GM23338 (cell line): ENCODE measurements at regions not wholly inside any gene's neighbourhood (a gene's known extent, or its start where the extent isn't known, plus 50 kb on each side); places are given as distances from the start of the nearest gene placed in this dataset.

Source experiments
- ATAC-seq: fragments of 200-7000 bp; cut with Tn5 transposase; 3 replicates; pipeline ENCODE4 v1.9.1; 2020
- DNase-seq: peaks from one replicate; pipeline ENCODE4 v3.0.0-alpha.2; 2015; ENCODE audit warnings: low spot score
- H2AFZ ChIP-seq: fragments of 200-600 bp; sonication (generic); 2 replicates; pipeline ENCODE4 v1.8.0; 2016; ENCODE audit warnings: antibody characterized with exemption, mild to moderate bottlenecking, moderate library complexity
- H3F3A ChIP-seq: fragments of 200-600 bp; sonication (generic); replicated peaks from 2 replicates; pipeline ENCODE4 v1.8.0; 2017; ENCODE audit warnings: antibody characterized with exemption, mixed run types, low read depth
- H3K27ac ChIP-seq: fragments of 200-600 bp; sonication (generic); 2 replicates; pipeline ENCODE4 v1.6.1; 2016; ENCODE audit warnings: low read depth
- H3K27me3 ChIP-seq: fragments of 200-600 bp; sonication (generic); 2 replicates; pipeline ENCODE4 v1.8.0; 2016; ENCODE audit warnings: mild to moderate bottlenecking, mixed run types, moderate library complexity; ENCODE audit not compliant: insufficient read depth
- H3K36me3 ChIP-seq: fragments of 200-600 bp; sonication (generic); 2 replicates; pipeline ENCODE4 v1.8.0; 2016; ENCODE audit warnings: mild to moderate bottlenecking; ENCODE audit not compliant: insufficient read depth
- H3K4me1 ChIP-seq: fragments of 200-600 bp; sonication (generic); 2 replicates; pipeline ENCODE4 v1.8.0; 2016; ENCODE audit warnings: mild to moderate bottlenecking, moderate library complexity; ENCODE audit not compliant: insufficient read depth
- H3K4me2 ChIP-seq: fragments of 200-600 bp; sonication (generic); 2 replicates; pipeline ENCODE4 v1.7.1; 2017; ENCODE audit warnings: mixed run types
- H3K4me3 ChIP-seq: fragments of 200-600 bp; sonication (generic); 2 replicates; pipeline ENCODE4 v1.6.1; 2016; ENCODE audit warnings: mixed run types
- H3K79me2 ChIP-seq: fragments of 200-600 bp; sonication (generic); replicated peaks from 2 replicates; pipeline ENCODE4 v1.8.0; 2017; ENCODE audit warnings: mild to moderate bottlenecking; ENCODE audit not compliant: insufficient read depth
- H3K9me2 ChIP-seq: fragments of 200-600 bp; sonication (generic); 2 replicates; pipeline ENCODE4 v1.8.0; 2017; ENCODE audit not compliant: insufficient read depth
- H4K20me1 ChIP-seq: fragments of 200-600 bp; sonication (generic); replicated peaks from 2 replicates; pipeline ENCODE4 v1.8.0; 2017; ENCODE audit warnings: mild to moderate bottlenecking; ENCODE audit not compliant: insufficient read depth
- H3K27ac Mint-ChIP-seq: 2 replicates; pipeline ENCODE4 v1.8.0; 2020; ENCODE audit warnings: inconsistent platforms, mild to moderate bottlenecking, moderate library complexity, mixed read lengths
- H3K27me3 Mint-ChIP-seq: 3 replicates; pipeline ENCODE4 v1.8.0; 2022; ENCODE audit warnings: low read depth, mild to moderate bottlenecking, moderate library complexity, mixed read lengths, inconsistent platforms; ENCODE audit not compliant: insufficient read depth, poor library complexity
- H3K36me3 Mint-ChIP-seq: 3 replicates; pipeline ENCODE4 v1.8.0; 2021; ENCODE audit warnings: low read depth, mild to moderate bottlenecking, inconsistent platforms, moderate library complexity, mixed read lengths
- H3K4me1 Mint-ChIP-seq: 3 replicates; pipeline ENCODE4 v1.8.0; 2020; ENCODE audit warnings: mild to moderate bottlenecking, inconsistent platforms, mixed read lengths
- H3K4me3 Mint-ChIP-seq: 3 replicates; pipeline ENCODE4 v1.8.0; 2021; ENCODE audit warnings: moderate library complexity, mild to moderate bottlenecking, inconsistent platforms, mixed read lengths
- H3K9me3 Mint-ChIP-seq: 3 replicates; pipeline ENCODE4 v1.8.0; 2020; ENCODE audit warnings: moderate library complexity, mild to moderate bottlenecking, inconsistent platforms, mixed read lengths
- CREB1 ChIP-seq: fragments of 250-450 bp; sonication (Bioruptor Pico); IDR thresholded peaks from 2 replicates; pipeline ENCODE4 v1.5.0; 2020; ENCODE audit warnings: low read depth, mild to moderate bottlenecking, moderate library complexity
- CTCF ChIP-seq, 2 experiments: fragments of 200-600 bp in 1 of 2; sonication (generic) in 1 of 2; conservative IDR thresholded peaks; 2 replicates each; pipeline versions ENCODE4 v1.5.1 to v1.6.1; 2016 to 2017; ENCODE audit warnings: antibody characterized with exemption in 2 of 2, low read depth in 2 of 2, mild to moderate bottlenecking in 2 of 2, moderate library complexity in 1 of 2
- EZH2 ChIP-seq: fragments of 200-600 bp; sonication (generic); IDR thresholded peaks from one replicate; pipeline ENCODE4 v1.8.0; 2017; ENCODE audit warnings: antibody characterized with exemption, mild to moderate bottlenecking, low read depth; ENCODE audit not compliant: unreplicated experiment
- EZH2phosphoT487 ChIP-seq: fragments of 200-600 bp; sonication (generic); IDR thresholded peaks from one replicate; pipeline ENCODE4 v1.8.1; 2018; ENCODE audit warnings: antibody characterized with exemption; ENCODE audit not compliant: unreplicated experiment
- JUNB ChIP-seq: IDR thresholded peaks from one replicate; pipeline ENCODE4 v1.6.1; 2016; ENCODE audit warnings: antibody characterized with exemption; ENCODE audit not compliant: unreplicated experiment
- NANOG ChIP-seq: IDR thresholded peaks from 2 replicates; pipeline ENCODE4 v1.6.1; 2016; ENCODE audit warnings: antibody characterized with exemption, borderline replicate concordance
- REST ChIP-seq: IDR thresholded peaks from one replicate; pipeline ENCODE4 v1.6.1; 2018; ENCODE audit warnings: antibody characterized with exemption; ENCODE audit not compliant: unreplicated experiment
- ZNF331 ChIP-seq: fragments of 250-450 bp; sonication (Bioruptor Pico); IDR thresholded peaks from 2 replicates; pipeline ENCODE4 v1.5.0; 2020; ENCODE audit warnings: low read depth, mild to moderate bottlenecking, moderate library complexity
- ZNF462 ChIP-seq: fragments of 250-450 bp; sonication (Bioruptor Pico); IDR thresholded peaks from 2 replicates; pipeline ENCODE4 v1.5.0; 2020; ENCODE audit warnings: mild to moderate bottlenecking, moderate library complexity

- peaks cover 10% of the 10 kb centered on the region for H3K9me3 Mint-ChIP-seq
- H3K4me2 ChIP-seq = no peak overlapping the region
- H2AFZ ChIP-seq = no peak overlapping the region
- no peaks in the 10 kb centered on the region for H4K20me1 ChIP-seq
- H3F3A ChIP-seq = no peaks in the 10 kb centered on the region
- TF ChIP-seq ZNF331 (no peak), EZH2 (no peak), ZNF462 (no peak), REST (no peak), EZH2phosphoT487 (no peak), CTCF (conservative IDR thresholded peaks at IDR 0.05; ENCODE audit: low read depth in 2 of 2) (no peak), CREB1 (no peak), JUNB (no peak), NANOG (no peak)
- H3K27me3 ChIP-seq = no peaks in the 10 kb centered on the region
- no peaks in the 10 kb centered on the region for H3K36me3 ChIP-seq
- 0 out of 3 replicates have a peak, but pooled peaks cover 4% of the 10 kb centered on the region for H3K36me3 Mint-ChIP-seq
- no peaks in the 10 kb centered on the region for H3K4me1 ChIP-seq
- H3K4me3 ChIP-seq = no peak overlapping the region
- H3K27me3 Mint-ChIP-seq = peaks cover under 1% of the 10 kb centered on the region
- ATAC-seq = no peak
- H3K4me1 Mint-ChIP-seq = no peaks in the 10 kb centered on the region
- no peak overlapping the region for H3K27ac Mint-ChIP-seq
- no peak overlapping the region for H3K4me3 Mint-ChIP-seq
- H3K27ac ChIP-seq = no peak overlapping the region
- H3K79me2 ChIP-seq = no peaks in the 10 kb centered on the region
- H3K9me2 ChIP-seq = no peaks in the 10 kb centered on the region
- DNase-seq = no peak
These were observed 90.9 kb upstream of the ABI1 start for GRCh38 chr10:26951650-26952049.
